SW 1271 (cell line): ENCODE measurements at regions not wholly inside any gene's neighbourhood (a gene's known extent, or its start where the extent isn't known, plus 50 kb on each side); places are given as distances from the start of the nearest gene placed in this dataset.
"Not testable (repeated sequence)": the region's sequence is repeated elsewhere in the genome, so short reads cannot be mapped to it uniquely, and the experiment has no call there.

ENCODE experiments used
- DNase-seq, 2 experiments: peaks; one replicate each; lab custom pipeline; 2025; lab: John Stamatoyannopoulos, UW

DNA sequence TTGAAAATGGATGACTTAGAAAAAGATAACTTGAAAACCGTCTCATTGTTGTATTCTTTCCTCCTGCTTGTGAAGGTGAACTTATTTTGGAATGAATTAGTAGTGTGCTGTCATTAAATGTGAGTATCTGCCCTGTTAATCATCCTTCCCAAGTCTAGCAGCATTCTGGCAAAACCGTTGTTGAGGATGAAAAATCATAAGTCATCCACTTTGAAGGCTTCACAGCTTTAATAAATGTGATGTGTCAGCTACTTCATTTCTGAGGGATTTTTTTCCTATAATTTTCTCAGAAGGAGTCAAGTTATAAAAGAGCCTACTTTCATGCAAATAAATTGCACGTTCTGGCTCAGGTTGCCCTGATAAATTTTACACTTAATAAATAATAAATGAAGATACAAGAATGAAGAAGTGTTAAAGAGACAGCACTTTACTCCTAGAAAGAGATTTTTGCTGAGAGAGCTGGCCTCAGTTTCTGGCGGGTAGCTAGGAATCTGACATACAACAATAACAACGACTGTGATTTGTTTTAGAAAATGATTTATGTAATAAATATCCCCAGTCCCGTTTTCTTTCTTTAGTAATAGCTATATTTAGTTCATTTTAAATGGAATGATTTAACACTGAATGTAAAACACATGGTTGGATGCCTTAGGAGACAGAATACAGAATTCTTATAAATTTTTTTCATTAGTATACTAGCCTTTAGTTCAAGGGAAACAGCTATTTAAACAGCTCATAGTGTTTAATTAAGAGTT, 516.5 kb upstream of the KLF6 start:
- no peak for DNase-seq

DNA sequence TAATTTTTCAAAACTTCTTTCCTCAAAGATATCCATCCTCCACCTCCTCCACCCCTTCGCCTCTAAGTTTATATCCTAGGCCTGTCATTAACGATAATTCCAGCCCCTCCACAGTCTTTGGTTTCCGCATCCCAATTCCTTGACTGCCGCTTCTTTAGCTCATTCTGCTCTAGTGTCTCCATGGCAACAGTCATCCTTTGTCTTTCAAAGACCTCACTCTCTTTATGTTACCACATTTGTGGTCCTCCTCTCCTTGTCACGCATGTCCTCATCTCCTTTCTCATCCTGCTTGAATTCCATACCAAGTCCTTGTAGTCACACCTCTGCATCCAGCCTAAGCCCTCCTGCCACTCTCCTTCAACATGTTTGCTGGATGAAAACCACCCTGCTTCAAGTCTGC, 511.2 kb upstream of the KLF6 start:
- no peak for DNase-seq

DNA sequence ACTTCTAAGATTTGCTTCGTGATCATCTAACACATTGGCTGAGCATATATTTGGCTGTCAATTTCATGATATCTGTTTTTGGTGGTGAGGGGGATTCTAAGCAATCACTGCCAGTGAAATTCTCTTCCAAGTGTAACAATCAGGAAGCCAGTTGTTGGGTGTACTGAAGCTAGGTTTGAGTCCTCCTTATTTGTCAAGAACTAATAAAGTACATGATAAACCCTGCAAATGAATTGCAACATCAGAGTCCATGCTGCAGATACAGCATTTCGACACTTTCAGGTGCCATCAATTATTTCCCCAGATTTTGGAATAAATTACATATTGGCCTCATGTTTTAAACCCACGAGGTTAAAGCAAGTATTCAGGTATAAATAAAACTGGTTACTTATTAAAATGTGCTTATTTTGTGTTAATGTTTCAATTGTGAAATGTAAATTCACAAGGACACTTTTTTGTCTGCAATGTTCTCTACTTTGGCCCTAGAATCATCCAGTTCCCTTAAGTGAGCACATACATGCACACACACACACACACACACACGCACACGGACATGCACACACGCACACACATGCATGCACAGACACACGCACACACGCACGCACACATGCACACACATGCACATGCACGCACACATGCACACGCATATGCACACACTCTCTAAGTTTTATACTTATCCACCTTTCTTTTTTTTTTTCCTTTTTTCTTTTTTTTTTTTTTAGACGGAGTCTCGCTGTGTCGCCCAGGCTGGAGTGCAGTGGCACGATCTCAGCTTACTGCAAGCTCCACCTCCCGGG, 510.2 kb upstream of the KLF6 start:
- DNase-seq: no peak

DNA sequence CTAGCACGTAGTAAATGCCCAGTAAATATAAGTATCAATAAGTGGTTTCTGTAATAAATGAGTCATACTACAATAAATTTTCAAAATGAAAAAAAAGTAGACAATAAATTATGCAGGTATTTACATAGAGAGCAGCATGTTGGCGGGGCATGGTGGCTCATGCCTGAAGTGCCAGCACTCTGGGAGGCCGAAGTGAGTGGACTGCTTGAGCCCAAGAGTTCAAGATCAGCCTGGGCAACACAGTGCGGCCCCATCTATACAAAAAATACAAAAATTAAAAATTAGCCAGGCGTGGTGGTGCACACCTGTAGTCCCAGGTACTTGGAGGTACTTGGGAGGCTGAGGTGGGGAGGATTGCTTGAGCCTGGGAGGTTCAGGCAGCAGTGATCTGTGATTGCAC, 509.3 kb upstream of the KLF6 start:
- no peak for DNase-seq

DNA sequence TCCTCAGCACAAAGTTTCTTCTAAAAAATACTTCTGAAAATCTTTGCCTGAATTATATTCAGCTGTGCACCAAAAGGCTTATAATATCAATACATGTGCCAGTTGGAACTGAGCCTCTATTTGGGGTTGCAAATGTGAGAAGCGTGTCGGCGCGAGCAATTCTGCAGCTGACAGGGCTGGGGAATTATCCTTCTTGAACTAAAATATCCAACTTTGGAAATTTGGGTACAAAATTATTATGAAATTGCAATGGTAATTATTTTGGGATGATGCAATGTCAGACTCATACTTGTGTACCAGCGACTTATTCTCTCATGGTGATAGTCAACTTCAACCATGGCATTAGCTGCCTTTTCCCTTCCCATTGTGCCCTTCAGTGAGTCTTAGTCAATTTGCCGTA, 507.0 kb upstream of the KLF6 start:
- no peak for DNase-seq

- DNase-seq: no peak
These were observed 500.1 kb upstream of the KLF6 start for GRCh38 chr10:4285121-4285520.

DNA sequence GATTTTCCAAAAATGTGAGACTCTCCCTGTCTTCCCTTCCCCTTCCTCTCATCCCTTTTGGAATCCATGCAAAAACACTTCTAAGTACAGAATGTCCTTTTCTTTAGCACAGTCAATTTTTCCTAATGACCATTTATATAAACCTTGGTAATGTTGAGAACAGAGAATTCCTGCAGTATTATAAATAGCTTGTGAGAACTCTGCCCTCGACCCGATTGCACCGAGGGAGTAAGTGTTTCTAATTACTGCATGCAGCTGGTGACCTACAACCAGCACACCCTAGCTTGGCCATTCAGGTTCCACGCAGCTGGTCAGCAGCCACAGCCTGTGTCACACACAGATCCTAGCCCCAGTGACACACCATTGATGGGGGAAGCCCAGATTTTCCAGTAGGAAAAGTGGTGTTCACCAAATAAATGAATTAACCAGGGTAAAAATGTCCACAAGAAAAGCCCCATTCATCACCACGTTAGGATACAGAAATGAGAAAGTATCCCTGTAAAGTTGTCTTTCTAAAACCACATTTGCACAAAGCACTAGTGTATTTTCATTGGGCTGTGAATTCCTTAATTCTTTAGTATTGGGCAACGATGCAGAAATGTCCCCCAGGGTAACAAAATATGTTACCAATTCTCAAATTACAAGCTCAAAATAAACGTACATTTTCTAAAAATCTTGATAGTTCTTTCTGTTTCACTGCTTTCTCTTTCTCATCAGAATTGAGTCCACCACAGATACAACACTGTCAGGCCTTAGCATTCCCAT, 499.0 kb upstream of the KLF6 start:
- no peak for DNase-seq

DNA sequence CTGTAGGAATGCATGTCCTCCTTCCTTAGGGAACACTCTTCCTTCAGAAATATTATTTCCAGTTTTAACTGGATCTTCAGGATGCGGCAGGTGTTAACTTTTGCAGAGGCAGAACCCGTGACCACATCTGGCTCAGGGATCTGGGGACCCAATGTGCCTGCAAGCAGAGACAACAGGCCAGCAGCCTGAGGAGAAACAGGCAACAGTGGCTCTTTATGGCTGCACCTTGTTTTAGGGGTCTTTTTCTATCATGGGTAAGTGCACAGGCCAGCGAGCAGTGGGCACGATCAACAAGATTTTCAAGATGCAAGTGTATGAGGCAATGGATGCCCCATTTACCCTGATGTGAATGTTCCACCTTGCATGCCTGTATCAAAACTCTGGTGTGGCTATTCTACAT, 497.5 kb upstream of the KLF6 start:
- no peak for DNase-seq

DNA sequence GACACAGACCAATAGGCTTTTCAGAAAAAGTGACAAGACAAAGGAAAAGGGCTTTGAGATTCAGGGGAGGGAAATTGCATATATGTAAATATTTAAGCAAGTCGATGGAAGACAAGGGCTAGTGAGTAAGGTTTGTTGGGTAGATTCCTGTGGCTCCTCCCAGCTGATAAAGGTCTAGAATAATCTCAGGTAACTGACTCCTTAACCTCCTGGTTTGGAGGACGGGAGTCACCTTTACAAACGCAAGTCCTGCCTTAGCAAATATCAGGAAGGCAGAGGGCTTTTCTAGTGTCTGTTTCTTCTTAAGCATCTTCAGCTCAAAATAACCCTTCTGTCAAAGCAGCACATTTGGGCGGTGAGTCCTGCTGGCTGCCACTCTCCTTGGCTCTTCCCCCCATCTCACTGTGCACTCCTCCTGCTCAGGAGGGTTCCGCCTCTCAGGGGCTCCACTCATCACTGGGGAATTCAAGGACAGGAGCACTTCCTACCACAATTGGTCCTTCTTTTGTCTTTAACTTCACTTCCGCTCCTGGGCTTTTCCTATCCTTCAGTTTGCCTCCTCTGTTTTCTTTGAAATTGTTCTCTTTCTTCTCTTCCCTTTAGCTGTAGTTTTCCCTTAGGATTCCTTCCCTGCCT, 496.3 kb upstream of the KLF6 start:
- DNase-seq: no peak

- no peak for DNase-seq
These were observed 495.6 kb upstream of the KLF6 start for GRCh38 chr10:4280461-4281189.

DNA sequence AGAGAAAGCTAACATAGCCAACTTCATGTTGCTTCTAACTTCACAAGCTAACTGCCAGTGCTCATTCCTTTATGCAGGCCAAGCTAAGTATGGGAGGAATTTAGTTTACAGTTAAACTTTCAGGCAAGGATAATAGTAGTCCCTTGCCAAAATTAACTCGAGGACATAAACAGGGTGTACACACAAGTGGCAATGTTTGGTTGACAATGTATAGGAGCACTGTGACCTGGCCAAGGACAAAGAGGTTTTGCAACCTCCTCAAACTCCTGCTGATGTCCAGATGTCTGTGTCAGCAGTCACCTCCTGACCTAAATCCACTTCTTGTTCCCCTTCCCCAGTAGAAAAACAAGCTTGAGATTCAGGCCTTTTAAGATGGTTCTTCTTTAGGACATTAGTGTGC, 494.6 kb upstream of the KLF6 start:
- no peak for DNase-seq

DNA sequence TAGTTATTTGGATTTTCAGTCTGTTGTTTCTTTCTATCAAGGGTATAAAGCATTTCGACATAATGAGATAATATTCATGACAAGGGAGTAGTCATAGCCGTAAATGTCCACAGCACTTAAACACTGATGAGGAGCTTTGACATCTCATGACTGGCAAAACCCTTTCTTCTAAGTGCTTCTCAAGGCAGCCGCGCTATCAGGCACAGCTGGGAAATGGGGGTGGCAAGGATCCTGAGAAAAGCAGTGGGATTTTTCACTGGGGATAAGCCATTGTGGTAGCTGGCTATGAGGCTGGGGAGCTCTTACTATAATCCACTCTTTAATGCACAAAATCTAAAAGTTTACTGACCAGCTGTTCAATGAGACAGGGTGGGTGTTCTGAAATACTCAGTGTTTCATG, 493.2 kb upstream of the KLF6 start:
- DNase-seq: no peak

DNA sequence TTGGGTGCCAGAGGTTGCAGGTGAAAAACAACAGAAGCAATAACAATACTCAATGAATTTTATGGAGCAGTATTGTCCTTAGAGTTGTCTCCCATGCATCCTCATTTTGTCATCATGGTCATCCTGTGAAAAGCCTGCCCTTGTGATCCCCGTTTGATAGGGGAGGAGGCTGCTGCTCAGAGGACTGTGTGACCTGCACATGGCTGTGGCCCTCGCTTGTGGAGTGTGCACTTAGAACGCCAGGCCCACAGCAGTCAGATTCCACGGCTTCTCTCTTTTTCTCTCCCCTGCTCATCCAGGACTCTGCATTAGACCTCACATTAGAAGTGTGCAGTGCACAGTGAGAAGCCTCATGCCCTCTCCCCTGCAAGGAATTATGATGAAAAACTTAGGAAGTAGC, 491.1 kb upstream of the KLF6 start:
- no peak for DNase-seq

GRCh38 chr10:4274671-4275070, 489.7 kb upstream of the KLF6 start:
- DNase-seq: not testable (repeated sequence)

GRCh38 chr10:4271193-4271592, 486.2 kb upstream of the KLF6 start:
- DNase-seq: no peak

- no peak for DNase-seq
These were observed 485.1 kb upstream of the KLF6 start for GRCh38 chr10:4270116-4270515.

DNA sequence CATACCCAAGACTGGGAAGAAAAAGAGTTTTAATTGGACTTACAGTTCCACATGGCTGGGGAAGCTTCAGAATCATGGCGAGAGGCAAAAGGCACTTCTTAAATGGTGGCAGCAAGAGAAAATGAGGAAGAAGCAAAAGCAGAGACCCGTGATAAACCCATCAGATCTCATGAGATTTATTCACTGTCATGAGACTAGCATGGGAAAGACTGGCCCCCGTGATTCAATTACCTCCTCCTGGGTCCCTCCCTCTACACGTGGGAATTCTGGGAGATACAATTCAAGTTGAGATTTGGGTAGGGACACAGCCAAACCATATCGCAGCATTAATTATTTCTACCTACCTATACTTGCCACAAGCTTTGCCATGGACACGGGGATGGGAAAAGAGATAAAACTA, 483.5 kb upstream of the KLF6 start:
- not testable (repeated sequence) for DNase-seq

- no peak for DNase-seq
These were observed 482.2 kb upstream of the KLF6 start for GRCh38 chr10:4267086-4267773.

- no peak for DNase-seq
These were observed 481.5 kb upstream of the KLF6 start for GRCh38 chr10:4266416-4267085.

DNA sequence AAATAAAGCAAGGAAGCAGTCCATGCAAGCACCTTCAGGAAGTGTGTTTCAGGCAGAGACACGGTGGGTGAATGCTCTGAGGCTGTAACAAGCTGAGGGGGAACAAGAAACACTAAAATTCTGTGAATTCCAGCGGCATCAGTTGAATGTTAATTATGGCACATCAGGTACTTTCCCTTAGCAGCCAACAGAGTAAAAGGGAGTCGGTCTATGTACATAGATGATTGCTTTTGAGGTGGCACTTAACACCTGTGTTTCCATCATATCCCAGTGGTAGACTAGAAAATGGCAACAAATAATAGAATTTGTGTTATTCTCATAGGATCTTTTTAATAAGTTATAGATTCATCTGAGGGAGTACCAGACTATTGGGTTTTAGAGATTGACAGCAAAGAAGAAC, 481.0 kb upstream of the KLF6 start:
- no peak for DNase-seq
